ENCODE measurements at regions not wholly inside any gene's neighbourhood (a gene's known extent, or its start where the extent isn't known, plus 50 kb on each side); places are given as distances from the start of the nearest gene placed in this dataset.

GRCh38 chr22:26892166-26893041, 235.0 kb downstream of the MIAT start:
- no peak overlapping the region for H3K23ac ChIP-seq (ENCODE audit: insufficient read length, low read depth, low read length)
- H3K27me3 ChIP-seq (ENCODE audit: insufficient read depth, low read length) = no peaks in the 10 kb centered on the region; the same call in 1 of the 2 replicates
- no peak overlapping the region for H4K5ac ChIP-seq (ENCODE audit: insufficient read length, low read depth, low read length)
- no peak overlapping the region for H2AFZ ChIP-seq (ENCODE audit: low read length)
- no peak overlapping the region for H3K14ac ChIP-seq (ENCODE audit: insufficient read depth, low read length)
- no peak overlapping the region; a peak in 1 of 7 replicates for H3K27ac Mint-ChIP-seq
- no peak overlapping the region for H3T11ph ChIP-seq (ENCODE audit: low read length)
- no peak overlapping the region for H4K8ac ChIP-seq (replicated peaks; ENCODE audit: insufficient read length, low read depth, low read length)
- no peak overlapping the region for H2BK120ac ChIP-seq (ENCODE audit: low read depth, low read length, poor library complexity, severe bottlenecking)
- peak; percentile 25 for DNase-seq
- no peaks in the 10 kb centered on the region for H3K79me1 ChIP-seq (ENCODE audit: insufficient read depth, low read depth, low read length, poor library complexity, severe bottlenecking)
- H3K4me3 Mint-ChIP-seq = no peak overlapping the region
- WGBS (ENCODE audit: extremely low coverage, insufficient read length, low lambda C conversion rate) = no CpG with 5 or more reads among the region's 20 CpGs
- TF ChIP-seq CTCF (conservative IDR thresholded peaks at IDR 0.05) = no peak
- no peak overlapping the region for H2BK15ac ChIP-seq (ENCODE audit: low read depth, low read length)
- H2AK5ac ChIP-seq (ENCODE audit: insufficient read length, low read length) = no peak overlapping the region
- H3K9me3 Mint-ChIP-seq = no peaks in the 10 kb centered on the region
- H2BK5ac ChIP-seq (ENCODE audit: insufficient read length, low read length) = no peak overlapping the region
- H3K18ac ChIP-seq (ENCODE audit: insufficient read length, low read depth, low read length) = no peak overlapping the region
- H3K4me1 ChIP-seq (ENCODE audit: insufficient read depth, low read length) = no peaks in the 10 kb centered on the region; the same call in 1 of the 2 replicates
- H3K27ac ChIP-seq (ENCODE audit: insufficient read length, low read depth, low read length) = no peak overlapping the region
- H3K9ac ChIP-seq (ENCODE audit: extremely low read depth, insufficient read length, low read length) = no peak overlapping the region
- H3K9me3 ChIP-seq (ENCODE audit: control insufficient read depth, low read depth, low read length) = no peaks in the 10 kb centered on the region
- no peaks in the 10 kb centered on the region for H4K20me1 ChIP-seq (ENCODE audit: control insufficient read depth, insufficient read depth, insufficient read length)
- H3K79me2 ChIP-seq (ENCODE audit: insufficient read depth, low read length) = no peaks in the 10 kb centered on the region
- H3K23me2 ChIP-seq (ENCODE audit: insufficient read length, low read depth, low read length, poor library complexity, severe bottlenecking) = no peaks in the 10 kb centered on the region
- H4K91ac ChIP-seq (ENCODE audit: insufficient read length, low read depth, low read length) = no peak overlapping the region
- H3K4me1 Mint-ChIP-seq = peaks cover 30 to 43% of the 10 kb centered on the region in 2 experiments
- H3K56ac ChIP-seq (ENCODE audit: insufficient read length, low read depth, low read length) = no peak overlapping the region
- no peak overlapping the region for H3K4ac ChIP-seq (ENCODE audit: low read depth, low read length)
- H2BK20ac ChIP-seq (ENCODE audit: low read depth, low read length, poor library complexity, severe bottlenecking) = no peak overlapping the region
- no peaks in the 10 kb centered on the region for H3K36me3 Mint-ChIP-seq (ENCODE audit: insufficient read depth in 1 of 3, low read depth in 3 of 3)
- no peak overlapping the region for H3K4me2 ChIP-seq (ENCODE audit: insufficient read depth, insufficient read length, low read length)
- peaks cover 15% of the 10 kb centered on the region for H3K27me3 Mint-ChIP-seq (ENCODE audit: low read depth)
- H2BK12ac ChIP-seq (ENCODE audit: insufficient read length, low read depth, low read length) = no peak overlapping the region
